ENCODE measurements at regions not wholly inside any gene's neighbourhood (a gene's known extent, or its start where the extent isn't known, plus 50 kb on each side); places are given as distances from the start of the nearest gene placed in this dataset.

- ATAC-seq, result no peak
Measured at GRCh38 chr12:34292736-34293625, 270.7 kb downstream of the ALG10 start.

DNA sequence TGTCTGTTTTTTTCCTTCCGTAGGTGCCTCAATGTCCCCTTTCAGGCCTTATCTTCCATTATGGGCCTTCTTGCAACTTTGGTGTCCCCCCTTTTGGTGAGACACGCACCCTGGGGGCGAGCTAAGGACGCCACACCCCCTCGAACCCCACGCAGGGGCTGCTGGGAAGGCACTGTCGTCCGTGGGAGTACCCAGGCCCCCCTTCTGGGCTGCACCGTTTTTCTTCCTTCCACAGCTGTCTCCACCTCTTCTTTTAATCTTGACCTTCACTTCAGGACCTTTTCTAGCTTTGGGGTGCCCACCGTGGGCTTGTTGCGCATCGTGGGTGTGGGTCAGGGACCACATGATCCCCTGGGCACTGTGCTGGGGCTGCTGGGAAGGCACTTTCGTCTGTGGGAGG lies 271.8 kb downstream of the ALG10 start:
- no peak for ATAC-seq

DNA sequence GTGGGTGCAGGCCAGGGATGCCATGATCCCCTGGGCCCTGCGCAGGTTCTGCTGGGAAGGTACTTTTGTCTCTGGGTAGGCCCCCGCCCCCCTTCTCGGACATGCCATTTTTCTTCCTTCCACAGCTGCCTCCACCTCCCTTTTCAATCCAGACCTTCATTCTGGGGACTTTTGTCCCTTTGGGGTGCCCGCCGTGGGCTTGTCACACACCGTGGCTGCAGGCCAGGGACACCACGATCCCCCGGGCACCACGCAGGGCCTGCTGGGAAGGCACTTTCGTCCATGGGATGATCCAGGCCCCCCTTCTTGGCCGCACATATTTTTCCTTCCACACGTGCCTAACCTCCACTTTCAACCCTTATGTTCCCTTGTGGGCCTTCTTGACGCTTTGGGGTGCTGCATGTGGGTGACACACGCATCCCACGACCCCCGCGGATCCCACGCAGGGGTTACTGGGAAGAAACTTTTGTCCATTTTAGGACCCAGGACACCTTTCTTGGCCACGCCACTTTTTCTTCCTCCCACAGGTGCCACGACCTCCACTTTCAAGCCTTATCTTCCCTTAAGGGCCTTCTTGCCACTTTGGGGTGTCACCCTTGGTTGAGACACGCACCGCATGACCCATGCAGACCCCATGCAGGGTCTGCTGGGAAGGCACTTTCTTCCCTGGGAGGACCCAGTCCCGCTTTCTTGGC lies 272.5 kb downstream of the ALG10 start:
- no peak for ATAC-seq

DNA sequence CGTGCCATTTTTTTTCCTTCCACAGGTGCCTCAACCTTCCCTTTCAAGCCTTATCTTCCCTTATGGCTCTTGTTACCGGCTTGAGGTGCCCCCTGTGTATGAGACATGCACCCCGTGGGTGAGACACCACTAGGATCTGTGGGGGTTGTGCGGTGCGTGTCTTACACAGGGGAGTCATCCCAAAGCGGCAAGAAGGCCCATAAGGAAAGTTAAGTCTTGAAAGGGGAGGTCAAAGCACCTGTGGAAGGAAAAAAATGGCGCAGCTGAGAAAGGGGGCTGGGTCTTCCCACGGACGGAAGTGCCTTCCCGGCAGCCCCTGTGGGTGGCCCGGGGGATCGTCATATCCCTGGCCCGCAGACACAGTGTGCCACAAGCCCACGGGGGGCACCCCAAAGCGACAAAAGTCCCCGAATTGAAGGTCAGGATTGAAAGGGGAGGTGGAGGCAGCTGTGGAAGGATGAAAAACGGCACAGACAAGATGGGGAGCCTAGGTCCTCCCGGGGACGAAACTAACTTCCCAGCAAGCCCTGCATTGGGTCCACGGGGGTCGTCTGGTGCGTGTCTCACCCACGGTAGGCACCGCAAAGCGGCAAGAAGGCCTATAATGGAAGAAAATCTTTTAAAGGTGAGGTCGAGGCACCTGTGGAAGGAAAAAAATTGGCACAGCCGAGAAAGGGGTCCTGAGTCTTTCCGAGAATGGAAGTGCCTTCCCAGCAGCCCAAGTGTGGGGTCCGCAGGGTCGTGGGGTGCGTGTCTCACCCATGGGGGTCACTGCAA lies 273.3 kb downstream of the ALG10 start:
- ATAC-seq, result no peak

DNA sequence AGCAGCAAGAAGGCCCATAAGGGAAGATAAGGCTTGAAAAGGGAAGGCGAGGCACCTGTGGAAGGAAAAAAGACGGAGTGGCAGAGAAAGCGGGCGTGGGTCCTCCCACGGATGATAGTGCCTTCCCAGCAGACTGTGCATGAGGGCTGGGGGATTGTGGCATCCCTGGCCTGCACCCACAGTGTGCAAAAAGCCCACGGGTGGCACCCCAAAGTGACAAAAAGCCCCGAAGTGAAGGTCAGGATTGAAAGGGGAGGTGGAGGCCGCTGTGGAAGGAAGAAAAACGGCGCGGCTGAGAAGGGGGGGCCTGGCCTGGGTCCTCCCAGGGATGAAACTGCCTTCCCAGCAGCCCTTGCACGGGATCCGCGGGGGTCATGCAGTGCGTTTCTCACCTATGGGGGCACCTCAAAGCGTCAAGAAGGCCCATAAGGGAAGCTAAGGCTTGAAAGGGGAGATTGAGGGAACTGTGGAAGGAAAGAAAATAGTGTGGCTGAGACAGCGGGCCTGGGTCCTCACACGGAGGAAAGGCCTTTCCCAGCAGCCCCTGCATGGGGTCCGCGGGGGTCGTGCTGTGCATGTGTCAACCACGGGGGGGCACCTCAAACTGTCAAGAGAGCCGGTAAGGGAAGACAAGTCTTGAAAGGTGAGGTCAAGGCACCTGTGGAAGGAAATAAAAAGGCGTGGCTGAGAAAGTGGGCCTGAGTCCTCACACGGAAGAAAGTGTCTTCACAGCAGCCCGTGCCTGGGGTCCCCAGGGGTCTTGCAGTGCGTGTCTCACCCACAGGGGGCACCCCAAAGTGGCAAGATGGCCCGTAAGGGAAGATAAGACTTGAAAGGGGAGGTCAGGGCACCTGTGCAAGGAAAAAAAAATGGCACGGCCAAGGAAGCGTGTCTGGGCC lies 274.1 kb downstream of the ALG10 start:
- no peak for ATAC-seq

- no peak for ATAC-seq
Measured at GRCh38 chr12:34297126-34297789, 275.0 kb downstream of the ALG10 start.

DNA sequence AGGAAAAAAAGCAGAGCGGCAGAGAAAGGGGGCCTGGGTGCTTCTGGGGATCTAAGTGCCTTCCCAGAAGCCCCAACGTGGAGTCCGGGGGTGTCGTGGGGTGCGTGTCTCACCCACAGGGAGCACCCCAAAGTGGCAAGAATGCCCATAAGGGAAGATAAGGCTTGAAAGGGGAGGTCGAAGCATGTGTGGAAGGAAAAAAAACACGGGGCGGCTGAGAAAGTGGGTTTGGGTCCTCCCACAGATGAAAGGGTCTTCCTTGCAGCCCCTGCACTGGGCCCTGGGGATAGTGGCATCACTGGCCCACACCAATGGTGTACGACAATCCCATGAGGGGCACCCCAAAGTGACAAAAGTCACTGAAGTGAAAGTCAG lies 275.5 kb downstream of the ALG10 start:
- ATAC-seq, result no peak

DNA sequence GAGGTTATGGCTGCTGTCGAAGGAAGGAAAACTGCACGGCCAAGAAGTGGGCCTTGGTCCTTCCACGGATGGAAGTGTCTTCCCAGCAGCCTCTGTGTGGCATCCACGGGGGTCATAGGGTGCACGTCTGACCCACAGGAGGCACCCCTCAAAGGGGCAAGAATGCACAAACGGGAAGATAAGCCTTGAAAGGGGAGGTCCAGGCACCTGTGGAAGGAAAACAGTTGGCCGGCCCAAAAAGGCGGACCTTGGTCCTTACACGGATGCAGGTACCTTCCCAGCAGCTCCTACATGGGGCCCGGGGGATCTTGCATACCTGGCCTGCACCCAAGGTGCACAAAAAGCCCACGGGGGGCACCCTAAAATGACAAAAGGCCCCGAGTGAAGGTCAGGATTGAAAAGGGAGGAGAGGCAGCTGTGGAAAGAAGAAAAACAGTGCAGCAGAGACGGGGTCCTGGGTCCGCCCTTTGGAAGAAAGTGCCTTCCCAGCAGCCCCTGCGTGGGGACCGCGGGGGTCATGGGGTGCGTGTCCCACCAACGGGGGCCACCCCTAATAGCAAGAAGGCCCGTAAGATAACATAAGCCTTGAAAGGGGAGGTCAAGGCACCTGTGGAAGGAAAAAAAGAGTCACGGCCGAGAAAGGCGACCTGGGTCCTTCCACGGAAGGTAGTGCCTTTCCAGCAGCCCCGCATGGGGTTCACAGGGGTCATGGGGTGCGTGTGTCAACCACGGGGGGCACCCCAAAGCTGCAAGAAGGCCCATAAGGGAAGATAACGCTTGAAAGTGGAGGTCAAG lies 276.1 kb downstream of the ALG10 start:
- no peak for ATAC-seq

GRCh38 chr12:34298971-34299801 lies 276.9 kb downstream of the ALG10 start:
- ATAC-seq, result no peak

DNA sequence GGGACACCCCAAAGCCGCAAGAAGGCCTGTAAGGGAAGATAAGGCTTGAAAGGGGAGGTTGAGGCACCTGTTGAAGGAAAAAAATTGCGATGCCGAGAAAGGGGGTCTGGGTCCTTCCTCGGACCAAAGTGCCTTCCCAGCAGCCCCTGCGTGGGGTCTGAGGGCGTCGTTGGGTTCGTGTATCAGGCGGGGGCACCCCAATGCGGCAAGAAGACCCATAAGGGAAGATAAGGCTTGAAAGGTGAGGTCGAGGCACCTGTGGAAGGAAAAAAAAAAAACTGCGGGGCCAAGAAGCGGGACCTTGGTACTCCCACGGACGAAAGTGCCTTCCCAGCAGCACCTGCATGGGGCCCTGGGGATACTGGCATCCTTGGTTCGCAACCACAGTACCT lies 277.5 kb downstream of the ALG10 start:
- ATAC-seq, result no peak

GRCh38 chr12:34300376-34301250 lies 278.3 kb downstream of the ALG10 start:
- ATAC-seq, result no peak

DNA sequence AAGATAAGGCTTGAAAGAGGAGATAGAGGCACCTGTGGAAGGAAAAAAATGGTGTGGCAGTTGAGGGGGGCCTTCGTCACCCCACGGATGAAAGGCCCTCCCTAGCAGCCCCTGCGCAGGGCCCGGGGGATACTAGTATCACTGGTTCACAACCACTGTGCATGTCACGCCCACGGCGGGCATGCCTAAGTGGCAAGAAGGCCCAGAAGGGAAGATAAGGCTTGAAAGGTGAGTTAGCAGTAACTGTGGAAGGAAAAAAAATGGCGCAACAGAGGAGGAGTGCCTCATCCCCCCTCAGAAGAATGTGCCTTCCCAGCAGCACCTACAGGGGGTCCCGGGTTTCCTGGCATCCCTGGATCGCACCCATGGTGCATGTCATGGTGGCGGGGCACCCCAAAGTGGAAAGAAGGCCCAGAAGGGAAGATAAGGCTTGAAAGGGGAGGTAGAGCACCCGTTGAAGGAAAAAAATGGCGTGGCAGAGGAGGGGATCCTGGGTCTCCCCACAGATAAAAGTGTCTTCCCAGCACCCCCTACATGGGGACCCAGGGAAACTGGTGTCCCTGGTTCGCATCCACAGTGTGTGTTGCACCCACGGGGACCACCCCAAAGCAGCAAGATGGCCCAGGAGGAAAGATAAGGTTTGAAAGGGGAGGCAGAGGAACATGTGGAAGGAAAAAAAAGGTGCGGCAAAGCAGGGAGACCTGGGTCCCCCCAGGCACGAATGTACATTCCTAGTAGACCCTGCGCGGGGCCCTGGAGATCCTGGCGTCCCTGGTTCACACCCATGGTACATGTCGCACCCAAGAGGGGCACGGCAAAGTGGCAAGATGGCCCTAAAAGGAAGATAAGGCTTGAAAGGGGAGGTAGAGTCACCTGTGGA lies 279.2 kb downstream of the ALG10 start:
- ATAC-seq, result no peak

- ATAC-seq, result no peak
Measured at GRCh38 chr12:34302131-34302885, 280.0 kb downstream of the ALG10 start.

DNA sequence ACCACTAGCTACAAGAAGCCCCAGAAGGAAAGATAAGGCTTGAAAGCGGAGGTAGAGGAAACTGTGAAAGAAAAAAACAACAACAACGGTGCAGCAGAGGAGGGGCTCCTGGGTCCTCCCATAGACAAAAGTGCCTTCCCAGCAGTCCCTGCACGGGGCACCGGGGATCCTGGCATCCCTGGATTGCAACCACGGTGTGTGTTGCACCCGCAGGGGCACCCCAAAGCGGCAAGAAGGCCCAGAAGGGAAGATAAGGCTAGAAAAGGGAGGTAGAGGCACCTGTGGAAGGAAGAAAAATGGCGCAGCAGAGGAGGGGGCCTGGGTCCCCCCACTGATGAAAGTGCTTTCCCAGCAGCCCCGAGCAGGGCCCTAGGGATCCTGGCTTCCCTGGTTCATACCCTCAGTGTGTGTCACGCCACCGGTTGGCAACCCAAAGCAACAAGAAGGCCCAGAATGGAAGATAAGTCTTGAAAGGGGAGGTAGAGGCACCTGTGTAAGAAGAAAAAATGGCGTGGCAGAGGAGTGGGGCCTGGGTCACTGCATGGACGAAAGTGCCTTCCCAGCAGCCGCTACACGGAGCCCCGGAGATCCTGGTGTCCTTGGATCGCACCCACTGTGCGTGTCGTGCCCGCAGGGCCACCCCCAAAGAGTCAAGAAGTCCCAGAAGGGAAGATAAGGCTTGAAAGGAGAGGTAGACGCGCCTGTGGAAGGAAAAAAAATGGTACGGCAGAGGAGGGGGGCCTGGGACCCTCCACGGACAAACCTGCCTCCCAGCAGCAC lies 281.0 kb downstream of the ALG10 start:
- ATAC-seq, result no peak

DNA sequence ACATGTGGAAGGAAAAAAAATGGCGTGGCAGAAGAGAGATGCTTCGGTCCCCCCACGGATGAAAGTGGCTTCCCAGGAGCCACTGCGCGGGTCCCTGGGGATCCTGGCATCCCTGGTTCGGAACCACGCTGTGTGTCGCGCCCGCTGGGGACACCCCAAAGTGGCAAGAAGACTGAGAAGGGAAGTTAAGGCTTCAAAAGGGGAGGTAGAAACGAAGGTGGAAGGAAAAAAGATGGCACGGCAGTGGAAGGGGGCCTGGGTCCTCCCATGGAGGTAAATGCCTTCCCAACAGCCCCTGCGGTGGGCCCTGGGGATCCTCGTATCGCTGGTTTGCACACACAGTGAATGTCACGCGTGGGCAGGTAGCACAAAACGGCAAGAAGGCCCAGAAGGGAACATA lies 281.7 kb downstream of the ALG10 start:
- no peak for ATAC-seq

- ATAC-seq, result no peak
Measured at GRCh38 chr12:34304546-34304945, 282.2 kb downstream of the ALG10 start.
